H1 (cell line): ENCODE measurements at regions not wholly inside any gene's neighbourhood (a gene's known extent, or its start where the extent isn't known, plus 50 kb on each side); places are given as distances from the start of the nearest gene placed in this dataset.

Experiments
- ASH2L ChIP-seq: fragments of 200-600, 300-600 bp; sonication (generic); IDR thresholded peaks from one replicate; pipeline ENCODE4 v1.7.1; 2017; ENCODE audit warnings: low read length
- BACH1 ChIP-seq: IDR thresholded peaks from 2 replicates; pipeline ENCODE4 v1.6.1; 2012; ENCODE audit warnings: low read length, improper control_type of control experiment
- EGR1 ChIP-seq: IDR thresholded peaks from 2 replicates; pipeline ENCODE4 v1.6.1; 2011; ENCODE audit warnings: low read depth, low read length, borderline replicate concordance
- EZH2 ChIP-seq: fragments of 200-600 bp; sonication (generic); IDR thresholded peaks from 2 replicates; pipeline ENCODE4 v1.7.1; 2012; ENCODE audit warnings: low read depth, mild to moderate bottlenecking, moderate library complexity, low read length, inconsistent platforms; ENCODE audit not compliant: severe bottlenecking
- JUN ChIP-seq: IDR thresholded peaks from 2 replicates; pipeline ENCODE4 v1.6.1; 2011; ENCODE audit warnings: low read depth, mild to moderate bottlenecking, improper control_type of control experiment, low read length
- JUND ChIP-seq: IDR thresholded peaks from 2 replicates; pipeline ENCODE4 v1.6.1; 2011; ENCODE audit warnings: mild to moderate bottlenecking, improper control_type of control experiment, low read length
- NANOG ChIP-seq: IDR thresholded peaks from 2 replicates; pipeline ENCODE4 v1.6.1; 2011; ENCODE audit warnings: low read length, low read depth, mild to moderate bottlenecking, inconsistent platforms; ENCODE audit not compliant: insufficient read depth, poor library complexity, severe bottlenecking
- RAD21 ChIP-seq, 2 experiments: IDR thresholded peaks in 1 of 2; conservative IDR thresholded peaks in 1 of 2; 2 replicates each; pipeline ENCODE4 v1.6.1; 2011; ENCODE audit warnings: low read depth in 2 of 2, low read length in 2 of 2, improper control_type of control experiment in 1 of 2, inconsistent platforms in 1 of 2, mild to moderate bottlenecking in 1 of 2, moderate library complexity in 1 of 2
- TAF7 ChIP-seq: optimal IDR thresholded peaks from 2 replicates; pipeline ENCODE3; 2011; ENCODE audit warnings: low read depth, mild to moderate bottlenecking, inconsistent platforms, low read length, moderate library complexity, borderline replicate concordance
- TF ChIP-seq, protein P1 (sequence below): fragments of 300-600 bp; sonication (generic); IDR thresholded peaks from 2 replicates; pipeline ENCODE4 v1.7.1; 2012; ENCODE audit warnings: low read length, moderate library complexity, mild to moderate bottlenecking, inconsistent platforms; ENCODE audit not compliant: insufficient replicate concordance

DNA sequence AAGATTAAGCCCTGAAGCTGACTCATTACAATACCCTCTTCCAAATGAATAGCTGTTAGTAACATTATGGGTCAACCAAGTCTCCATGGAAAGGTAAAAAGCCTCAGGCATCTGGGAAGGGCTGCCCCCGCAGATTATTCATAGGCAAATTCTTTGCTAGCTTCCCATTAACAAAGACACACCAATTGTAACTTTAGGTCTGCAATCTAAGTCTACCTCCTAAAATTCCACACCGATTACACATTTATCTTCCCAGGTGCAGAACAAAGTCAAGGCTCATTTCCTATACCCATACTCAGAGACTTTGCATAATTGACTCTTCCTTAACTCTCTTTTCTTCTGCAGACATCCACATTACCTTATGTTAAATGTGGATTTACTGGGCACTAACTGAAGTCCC lies 826.3 kb upstream of the MBL2 start (continued):
- TF ChIP-seq, protein P1, sequence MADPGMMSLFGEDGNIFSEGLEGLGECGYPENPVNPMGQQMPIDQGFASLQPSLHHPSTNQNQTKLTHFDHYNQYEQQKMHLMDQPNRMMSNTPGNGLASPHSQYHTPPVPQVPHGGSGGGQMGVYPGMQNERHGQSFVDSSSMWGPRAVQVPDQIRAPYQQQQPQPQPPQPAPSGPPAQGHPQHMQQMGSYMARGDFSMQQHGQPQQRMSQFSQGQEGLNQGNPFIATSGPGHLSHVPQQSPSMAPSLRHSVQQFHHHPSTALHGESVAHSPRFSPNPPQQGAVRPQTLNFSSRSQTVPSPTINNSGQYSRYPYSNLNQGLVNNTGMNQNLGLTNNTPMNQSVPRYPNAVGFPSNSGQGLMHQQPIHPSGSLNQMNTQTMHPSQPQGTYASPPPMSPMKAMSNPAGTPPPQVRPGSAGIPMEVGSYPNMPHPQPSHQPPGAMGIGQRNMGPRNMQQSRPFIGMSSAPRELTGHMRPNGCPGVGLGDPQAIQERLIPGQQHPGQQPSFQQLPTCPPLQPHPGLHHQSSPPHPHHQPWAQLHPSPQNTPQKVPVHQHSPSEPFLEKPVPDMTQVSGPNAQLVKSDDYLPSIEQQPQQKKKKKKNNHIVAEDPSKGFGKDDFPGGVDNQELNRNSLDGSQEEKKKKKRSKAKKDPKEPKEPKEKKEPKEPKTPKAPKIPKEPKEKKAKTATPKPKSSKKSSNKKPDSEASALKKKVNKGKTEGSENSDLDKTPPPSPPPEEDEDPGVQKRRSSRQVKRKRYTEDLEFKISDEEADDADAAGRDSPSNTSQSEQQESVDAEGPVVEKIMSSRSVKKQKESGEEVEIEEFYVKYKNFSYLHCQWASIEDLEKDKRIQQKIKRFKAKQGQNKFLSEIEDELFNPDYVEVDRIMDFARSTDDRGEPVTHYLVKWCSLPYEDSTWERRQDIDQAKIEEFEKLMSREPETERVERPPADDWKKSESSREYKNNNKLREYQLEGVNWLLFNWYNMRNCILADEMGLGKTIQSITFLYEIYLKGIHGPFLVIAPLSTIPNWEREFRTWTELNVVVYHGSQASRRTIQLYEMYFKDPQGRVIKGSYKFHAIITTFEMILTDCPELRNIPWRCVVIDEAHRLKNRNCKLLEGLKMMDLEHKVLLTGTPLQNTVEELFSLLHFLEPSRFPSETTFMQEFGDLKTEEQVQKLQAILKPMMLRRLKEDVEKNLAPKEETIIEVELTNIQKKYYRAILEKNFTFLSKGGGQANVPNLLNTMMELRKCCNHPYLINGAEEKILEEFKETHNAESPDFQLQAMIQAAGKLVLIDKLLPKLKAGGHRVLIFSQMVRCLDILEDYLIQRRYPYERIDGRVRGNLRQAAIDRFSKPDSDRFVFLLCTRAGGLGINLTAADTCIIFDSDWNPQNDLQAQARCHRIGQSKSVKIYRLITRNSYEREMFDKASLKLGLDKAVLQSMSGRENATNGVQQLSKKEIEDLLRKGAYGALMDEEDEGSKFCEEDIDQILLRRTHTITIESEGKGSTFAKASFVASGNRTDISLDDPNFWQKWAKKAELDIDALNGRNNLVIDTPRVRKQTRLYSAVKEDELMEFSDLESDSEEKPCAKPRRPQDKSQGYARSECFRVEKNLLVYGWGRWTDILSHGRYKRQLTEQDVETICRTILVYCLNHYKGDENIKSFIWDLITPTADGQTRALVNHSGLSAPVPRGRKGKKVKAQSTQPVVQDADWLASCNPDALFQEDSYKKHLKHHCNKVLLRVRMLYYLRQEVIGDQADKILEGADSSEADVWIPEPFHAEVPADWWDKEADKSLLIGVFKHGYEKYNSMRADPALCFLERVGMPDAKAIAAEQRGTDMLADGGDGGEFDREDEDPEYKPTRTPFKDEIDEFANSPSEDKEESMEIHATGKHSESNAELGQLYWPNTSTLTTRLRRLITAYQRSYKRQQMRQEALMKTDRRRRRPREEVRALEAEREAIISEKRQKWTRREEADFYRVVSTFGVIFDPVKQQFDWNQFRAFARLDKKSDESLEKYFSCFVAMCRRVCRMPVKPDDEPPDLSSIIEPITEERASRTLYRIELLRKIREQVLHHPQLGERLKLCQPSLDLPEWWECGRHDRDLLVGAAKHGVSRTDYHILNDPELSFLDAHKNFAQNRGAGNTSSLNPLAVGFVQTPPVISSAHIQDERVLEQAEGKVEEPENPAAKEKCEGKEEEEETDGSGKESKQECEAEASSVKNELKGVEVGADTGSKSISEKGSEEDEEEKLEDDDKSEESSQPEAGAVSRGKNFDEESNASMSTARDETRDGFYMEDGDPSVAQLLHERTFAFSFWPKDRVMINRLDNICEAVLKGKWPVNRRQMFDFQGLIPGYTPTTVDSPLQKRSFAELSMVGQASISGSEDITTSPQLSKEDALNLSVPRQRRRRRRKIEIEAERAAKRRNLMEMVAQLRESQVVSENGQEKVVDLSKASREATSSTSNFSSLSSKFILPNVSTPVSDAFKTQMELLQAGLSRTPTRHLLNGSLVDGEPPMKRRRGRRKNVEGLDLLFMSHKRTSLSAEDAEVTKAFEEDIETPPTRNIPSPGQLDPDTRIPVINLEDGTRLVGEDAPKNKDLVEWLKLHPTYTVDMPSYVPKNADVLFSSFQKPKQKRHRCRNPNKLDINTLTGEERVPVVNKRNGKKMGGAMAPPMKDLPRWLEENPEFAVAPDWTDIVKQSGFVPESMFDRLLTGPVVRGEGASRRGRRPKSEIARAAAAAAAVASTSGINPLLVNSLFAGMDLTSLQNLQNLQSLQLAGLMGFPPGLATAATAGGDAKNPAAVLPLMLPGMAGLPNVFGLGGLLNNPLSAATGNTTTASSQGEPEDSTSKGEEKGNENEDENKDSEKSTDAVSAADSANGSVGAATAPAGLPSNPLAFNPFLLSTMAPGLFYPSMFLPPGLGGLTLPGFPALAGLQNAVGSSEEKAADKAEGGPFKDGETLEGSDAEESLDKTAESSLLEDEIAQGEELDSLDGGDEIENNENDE, result peak; percentile 75
- no peak for TF ChIP-seq BACH1
- TF ChIP-seq TAF7, result peak; percentile 27
- peak; percentile 35; the same call in 1 of the 2 replicates for TF ChIP-seq JUN
- TF ChIP-seq JUND, result peak; percentile 70
- TF ChIP-seq EZH2, result no peak
- TF ChIP-seq RAD21 (IDR thresholded peaks at IDR 0.05 in 1 of 2, conservative IDR thresholded peaks at IDR 0.05 in 1 of 2; ENCODE audit: low read depth in 2 of 2, low read length in 2 of 2), result peak; percentile 7; a peak in 2 of 4 replicates
- no peak for TF ChIP-seq ASH2L
- peak; percentile 97 for TF ChIP-seq EGR1
- TF ChIP-seq NANOG, result peak; percentile 78
